Endothelial cell of umbilical vein (primary cell): ENCODE measurements at regions not wholly inside any gene's neighbourhood (a gene's known extent, or its start where the extent isn't known, plus 50 kb on each side); places are given as distances from the start of the nearest gene placed in this dataset.

Experiments
- CTCF ChIP-seq, 2 donors: IDR thresholded peaks; 1 replicate in 1 of 2; 2 replicates in 1 of 2; pipeline ENCODE4 v1.5.1; 2011; ENCODE audit warnings: low read length in 2 of 2, mild to moderate bottlenecking in 2 of 2, moderate library complexity in 2 of 2, control low read depth in 1 of 2, inconsistent platforms in 1 of 2, low read depth in 1 of 2; ENCODE audit not compliant: insufficient read depth in 1 of 2; ENCODE audit errors: extremely low read depth in 1 of 2
- EZH2 ChIP-seq: IDR thresholded peaks from 2 replicates; pipeline ENCODE4 v1.6.1; 2012; ENCODE audit warnings: borderline replicate concordance, low read depth, mild to moderate bottlenecking, moderate library complexity, low read length, inconsistent platforms; ENCODE audit not compliant: severe bottlenecking
- JUN ChIP-seq: IDR thresholded peaks from 2 replicates; pipeline ENCODE4 v1.6.1; 2011; ENCODE audit warnings: borderline replicate concordance, low read depth; ENCODE audit not compliant: insufficient read length, insufficient read depth
- MAX ChIP-seq: IDR thresholded peaks from 2 replicates; pipeline ENCODE4 v1.6.1; 2011; ENCODE audit not compliant: insufficient read depth, insufficient read length
- POLR2A ChIP-seq: IDR thresholded peaks from 2 replicates; pipeline ENCODE4 v1.6.1; 2012; ENCODE audit warnings: low read depth, mild to moderate bottlenecking, control low read depth, low read length
- POLR2AphosphoS5 ChIP-seq: IDR thresholded peaks from 2 replicates; pipeline ENCODE4 v1.6.1; 2012; ENCODE audit warnings: low read depth, mild to moderate bottlenecking, control low read depth, low read length, moderate library complexity; ENCODE audit not compliant: insufficient read depth

GRCh38 chr20:11212272-11212671 is 538.5 kb upstream of the JAG1 start:
- no peak for TF ChIP-seq MAX
- no peak for TF ChIP-seq POLR2A
- TF ChIP-seq CTCF (IDR thresholded peaks at IDR 0.05; ENCODE audit: extremely low read depth in 1 of 2, insufficient read depth in 1 of 2, low read depth in 1 of 2, low read length in 2 of 2) = no peak
- TF ChIP-seq EZH2 = no peak
- TF ChIP-seq POLR2AphosphoS5 = no peak
- no peak for TF ChIP-seq JUN
